ENCODE measurements at regions not wholly inside any gene's neighbourhood (a gene's known extent, or its start where the extent isn't known, plus 50 kb on each side); places are given as distances from the start of the nearest gene placed in this dataset.
"Not testable (repeated sequence)": the region's sequence is repeated elsewhere in the genome, so short reads cannot be mapped to it uniquely, and the experiment has no call there.

DNA sequence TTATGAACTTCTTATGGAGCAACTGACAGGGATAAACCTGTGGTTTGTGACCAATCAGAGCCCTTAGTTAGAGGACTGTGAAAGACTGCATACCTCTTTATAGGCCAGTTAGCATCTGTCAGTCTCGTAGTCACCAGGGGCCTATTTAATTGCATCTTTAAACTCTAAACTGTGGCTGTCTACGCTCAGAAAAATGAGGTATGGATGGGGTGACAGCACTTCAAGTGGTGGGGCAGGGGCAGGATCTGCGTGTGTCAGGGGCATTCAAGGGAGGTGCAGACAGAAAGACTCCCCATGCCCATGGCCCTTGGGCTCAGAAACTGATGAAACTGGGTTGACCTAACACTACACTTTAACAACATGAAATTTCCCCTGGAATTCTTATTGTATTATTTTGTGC is 132.6 kb upstream of the TBCA start:
- Histone ChIP-seq H3K27ac (ENCODE audit: low read depth, low read length) (no peak overlapping the region), H3K4me1 (ENCODE audit: control insufficient read depth, insufficient read depth, low read length) (peaks cover 28% of the 10 kb centered on the region), H3K27me3 (ENCODE audit: control insufficient read depth, insufficient read depth, low read length) (peaks cover 6% of the 10 kb centered on the region), H3K9ac (ENCODE audit: low read depth, low read length) (no peak overlapping the region), H3K9me3 (ENCODE audit: control insufficient read depth, insufficient read depth, low read length) (no peaks in the 10 kb centered on the region), H3K4me3 (ENCODE audit: low read depth, low read length) (no peak overlapping the region), H3K36me3 (ENCODE audit: control insufficient read depth, insufficient read depth, low read length) (no peaks in the 10 kb centered on the region)

DNA sequence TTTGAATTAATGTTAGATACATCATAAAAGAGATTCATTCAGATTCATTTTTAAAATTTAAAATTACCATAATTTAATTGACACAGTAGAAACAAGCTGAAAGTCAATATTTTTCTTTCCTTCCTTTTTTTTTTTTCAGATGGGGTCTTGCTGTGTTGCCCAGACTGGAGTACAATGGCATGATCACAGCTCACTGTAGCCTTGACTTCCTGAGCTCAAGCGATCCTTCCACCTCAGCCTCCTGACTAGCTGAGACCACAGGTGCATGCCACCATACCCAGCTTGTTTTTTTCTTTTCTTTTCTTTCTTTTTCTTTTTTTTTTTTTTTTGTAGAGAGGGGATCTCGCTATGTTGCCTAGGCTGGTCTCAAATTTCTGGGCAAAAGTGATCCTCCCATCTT is 131.6 kb upstream of the TBCA start:
- Histone ChIP-seq H3K9me3 (ENCODE audit: control insufficient read depth, insufficient read depth, low read length) (no peaks in the 10 kb centered on the region), H3K27me3 (ENCODE audit: control insufficient read depth, insufficient read depth, low read length) (peaks cover 4% of the 10 kb centered on the region; the same call in 1 of the 2 replicates), H3K4me1 (ENCODE audit: control insufficient read depth, insufficient read depth, low read length) (peaks cover 27% of the 10 kb centered on the region), H3K9ac (ENCODE audit: low read depth, low read length) (no peak overlapping the region), H3K4me3 (ENCODE audit: low read depth, low read length) (no peak overlapping the region), H3K36me3 (ENCODE audit: control insufficient read depth, insufficient read depth, low read length) (no peaks in the 10 kb centered on the region), H3K27ac (ENCODE audit: low read depth, low read length) (no peak overlapping the region)

DNA sequence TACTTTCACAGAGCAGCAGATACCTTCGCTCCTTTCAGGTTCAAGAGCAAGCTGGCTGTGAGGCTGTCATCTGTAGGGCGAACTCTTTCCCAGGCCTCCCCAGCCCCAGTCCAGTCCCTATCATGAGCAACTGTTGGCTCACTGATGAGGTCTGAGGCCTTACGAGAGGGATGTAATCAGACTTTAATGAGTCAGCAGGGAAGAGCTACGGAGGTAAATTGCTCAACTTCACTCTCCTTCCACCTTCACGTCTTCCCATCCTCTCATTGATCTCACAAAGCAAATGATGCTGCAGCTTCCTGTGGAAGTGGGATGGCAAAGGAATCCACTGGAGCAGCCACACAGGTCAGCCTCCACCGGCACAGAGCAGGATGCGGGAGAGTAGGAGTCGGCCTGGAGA is 130.7 kb upstream of the TBCA start:
- H3K9me3 ChIP-seq (ENCODE audit: control insufficient read depth, insufficient read depth, low read length): no peaks in the 10 kb centered on the region
- peaks cover 21% of the 10 kb centered on the region for H3K4me1 ChIP-seq (ENCODE audit: control insufficient read depth, insufficient read depth, low read length)
- H3K27ac ChIP-seq (ENCODE audit: low read depth, low read length): no peak overlapping the region
- no peak overlapping the region for H3K4me3 ChIP-seq (ENCODE audit: low read depth, low read length)
- no peaks in the 10 kb centered on the region for H3K36me3 ChIP-seq (ENCODE audit: control insufficient read depth, insufficient read depth, low read length)
- H3K27me3 ChIP-seq (ENCODE audit: control insufficient read depth, insufficient read depth, low read length): no peaks in the 10 kb centered on the region
- H3K9ac ChIP-seq (ENCODE audit: low read depth, low read length): no peak overlapping the region

DNA sequence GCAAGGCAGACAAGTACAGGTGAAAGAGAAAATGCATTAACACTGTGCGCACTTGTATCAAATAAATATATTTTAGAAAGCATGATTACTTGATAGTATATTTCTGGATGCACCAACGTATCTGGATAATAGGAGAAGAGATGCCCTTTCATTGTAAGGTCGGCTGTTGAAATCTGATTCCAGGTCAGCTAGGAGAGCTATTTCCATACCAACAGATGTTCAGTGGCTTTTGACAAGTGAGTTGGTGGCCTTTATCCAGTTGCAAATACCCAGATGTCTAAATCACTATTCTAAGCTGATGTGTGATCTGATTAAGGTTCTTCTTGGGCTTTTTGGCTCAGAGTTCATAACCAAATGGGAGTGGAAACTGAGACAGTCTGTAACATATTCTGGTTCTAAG is 128.2 kb upstream of the TBCA start:
- no peak overlapping the region for H3K9ac ChIP-seq (ENCODE audit: low read depth, low read length)
- H3K9me3 ChIP-seq (ENCODE audit: control insufficient read depth, insufficient read depth, low read length): no peaks in the 10 kb centered on the region
- H3K4me1 ChIP-seq (ENCODE audit: control insufficient read depth, insufficient read depth, low read length): peaks cover 11% of the 10 kb centered on the region; the same call in 1 of the 2 replicates
- no peaks in the 10 kb centered on the region for H3K27me3 ChIP-seq (ENCODE audit: control insufficient read depth, insufficient read depth, low read length)
- H3K27ac ChIP-seq (ENCODE audit: low read depth, low read length): no peak overlapping the region
- H3K36me3 ChIP-seq (ENCODE audit: control insufficient read depth, insufficient read depth, low read length): no peaks in the 10 kb centered on the region
- no peak overlapping the region for H3K4me3 ChIP-seq (ENCODE audit: low read depth, low read length)

DNA sequence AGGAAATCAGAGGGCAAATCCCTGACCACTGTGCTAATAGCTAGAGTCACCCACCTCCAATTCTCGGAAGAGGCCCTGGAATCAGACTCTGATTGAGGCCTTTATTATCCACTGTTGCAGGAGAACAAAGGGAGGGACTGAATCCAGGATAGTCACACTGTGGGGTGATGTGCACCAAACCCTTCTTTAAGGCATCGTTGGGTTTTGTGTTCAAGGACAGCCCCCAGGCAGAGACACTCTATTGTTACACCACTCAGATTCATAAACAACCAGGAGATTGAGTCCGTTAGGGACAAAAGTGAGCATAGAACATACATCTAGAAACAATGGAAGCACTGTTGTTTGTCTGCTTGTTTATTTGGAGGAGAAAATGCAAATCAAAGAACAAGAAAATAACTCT is 124.6 kb upstream of the TBCA start:
- no peak overlapping the region for H3K9ac ChIP-seq (ENCODE audit: low read depth, low read length)
- H3K36me3 ChIP-seq (ENCODE audit: control insufficient read depth, insufficient read depth, low read length): no peaks in the 10 kb centered on the region
- H3K27me3 ChIP-seq (ENCODE audit: control insufficient read depth, insufficient read depth, low read length): no peaks in the 10 kb centered on the region
- peaks cover 11% of the 10 kb centered on the region; the same call in 1 of the 2 replicates for H3K4me1 ChIP-seq (ENCODE audit: control insufficient read depth, insufficient read depth, low read length)
- H3K4me3 ChIP-seq (ENCODE audit: low read depth, low read length): no peak overlapping the region
- no peak overlapping the region for H3K27ac ChIP-seq (ENCODE audit: low read depth, low read length)
- H3K9me3 ChIP-seq (ENCODE audit: control insufficient read depth, insufficient read depth, low read length): no peaks in the 10 kb centered on the region

DNA sequence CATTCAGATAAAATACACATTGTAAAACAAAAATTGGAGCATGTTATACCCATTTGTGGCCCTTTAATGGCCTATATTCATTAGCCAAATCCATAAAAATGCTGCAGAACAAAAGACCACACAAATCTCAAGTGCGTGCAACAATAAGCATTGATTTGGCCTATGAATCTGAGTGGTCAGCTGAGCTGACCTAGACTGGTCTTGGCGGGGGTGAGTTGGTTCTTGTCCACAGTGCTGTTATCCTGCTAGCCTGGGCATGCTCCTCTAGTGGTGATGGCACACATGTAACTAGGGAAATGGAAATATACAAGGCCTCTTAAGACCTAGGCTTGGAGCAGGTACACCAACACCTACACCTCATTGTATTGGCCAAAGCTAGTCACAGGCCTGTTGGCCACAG is 122.2 kb upstream of the TBCA start:
- H3K27ac ChIP-seq (ENCODE audit: low read depth, low read length): no peak overlapping the region
- H3K4me3 ChIP-seq (ENCODE audit: low read depth, low read length): no peak overlapping the region
- H3K27me3 ChIP-seq (ENCODE audit: control insufficient read depth, insufficient read depth, low read length): no peaks in the 10 kb centered on the region
- no peak overlapping the region for H3K9ac ChIP-seq (ENCODE audit: low read depth, low read length)
- H3K36me3 ChIP-seq (ENCODE audit: control insufficient read depth, insufficient read depth, low read length): no peaks in the 10 kb centered on the region
- peaks cover 6% of the 10 kb centered on the region; the same call in 1 of the 2 replicates for H3K4me1 ChIP-seq (ENCODE audit: control insufficient read depth, insufficient read depth, low read length)
- no peaks in the 10 kb centered on the region for H3K9me3 ChIP-seq (ENCODE audit: control insufficient read depth, insufficient read depth, low read length)

DNA sequence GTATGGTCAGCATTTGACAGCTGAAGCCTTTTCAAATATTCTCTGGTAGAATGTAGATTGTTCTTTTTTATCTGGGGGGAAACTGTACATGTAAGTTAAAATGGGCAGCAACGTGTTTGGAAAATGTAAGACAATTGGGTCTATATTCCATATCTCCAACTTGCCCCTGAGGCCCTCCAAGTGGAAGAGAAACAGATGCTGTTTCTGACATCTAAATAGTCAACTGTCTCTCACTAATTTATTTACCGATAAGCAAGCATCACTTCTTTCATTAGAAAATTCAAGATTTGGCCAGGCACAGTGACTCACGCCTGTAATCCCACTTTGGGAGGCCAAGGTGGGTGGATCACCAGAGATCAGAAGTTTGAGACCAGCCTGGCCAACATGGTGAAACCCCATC is 120.2 kb upstream of the TBCA start:
- Histone ChIP-seq H3K4me1 (ENCODE audit: control insufficient read depth, insufficient read depth, low read length) (peaks cover 6% of the 10 kb centered on the region; the same call in 1 of the 2 replicates), H3K27ac (ENCODE audit: low read depth, low read length) (no peak overlapping the region), H3K9me3 (ENCODE audit: control insufficient read depth, insufficient read depth, low read length) (no peaks in the 10 kb centered on the region), H3K36me3 (ENCODE audit: control insufficient read depth, insufficient read depth, low read length) (no peaks in the 10 kb centered on the region), H3K27me3 (ENCODE audit: control insufficient read depth, insufficient read depth, low read length) (no peaks in the 10 kb centered on the region), H3K9ac (ENCODE audit: low read depth, low read length) (no peak overlapping the region), H3K4me3 (ENCODE audit: low read depth, low read length) (no peak overlapping the region)

DNA sequence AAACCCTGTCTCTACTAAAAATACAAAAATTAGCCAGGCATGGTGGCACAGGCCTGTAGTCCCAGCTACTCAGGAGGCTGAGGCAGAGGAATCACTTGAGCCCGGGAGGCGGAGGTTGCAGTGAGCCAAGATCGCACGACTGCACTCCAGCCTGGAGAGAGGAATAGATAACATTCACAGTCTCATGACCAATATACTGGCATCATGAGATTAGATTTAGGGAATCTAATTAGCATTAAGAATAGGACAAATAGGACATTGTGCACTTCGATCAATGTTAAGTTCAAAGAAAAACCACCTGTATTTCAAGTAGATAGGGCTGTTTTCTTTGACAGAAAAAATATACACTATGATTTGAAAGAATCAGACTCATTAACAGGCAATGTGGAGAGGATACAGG is 118.0 kb upstream of the TBCA start:
- not testable (repeated sequence) for H3K36me3 ChIP-seq (ENCODE audit: control insufficient read depth, insufficient read depth, low read length); H3K4me3 ChIP-seq (ENCODE audit: low read depth, low read length); H3K27me3 ChIP-seq (ENCODE audit: control insufficient read depth, insufficient read depth, low read length); H3K27ac ChIP-seq (ENCODE audit: low read depth, low read length); H3K9me3 ChIP-seq (ENCODE audit: control insufficient read depth, insufficient read depth, low read length); H3K9ac ChIP-seq (ENCODE audit: low read depth, low read length); H3K4me1 ChIP-seq (ENCODE audit: control insufficient read depth, insufficient read depth, low read length)

DNA sequence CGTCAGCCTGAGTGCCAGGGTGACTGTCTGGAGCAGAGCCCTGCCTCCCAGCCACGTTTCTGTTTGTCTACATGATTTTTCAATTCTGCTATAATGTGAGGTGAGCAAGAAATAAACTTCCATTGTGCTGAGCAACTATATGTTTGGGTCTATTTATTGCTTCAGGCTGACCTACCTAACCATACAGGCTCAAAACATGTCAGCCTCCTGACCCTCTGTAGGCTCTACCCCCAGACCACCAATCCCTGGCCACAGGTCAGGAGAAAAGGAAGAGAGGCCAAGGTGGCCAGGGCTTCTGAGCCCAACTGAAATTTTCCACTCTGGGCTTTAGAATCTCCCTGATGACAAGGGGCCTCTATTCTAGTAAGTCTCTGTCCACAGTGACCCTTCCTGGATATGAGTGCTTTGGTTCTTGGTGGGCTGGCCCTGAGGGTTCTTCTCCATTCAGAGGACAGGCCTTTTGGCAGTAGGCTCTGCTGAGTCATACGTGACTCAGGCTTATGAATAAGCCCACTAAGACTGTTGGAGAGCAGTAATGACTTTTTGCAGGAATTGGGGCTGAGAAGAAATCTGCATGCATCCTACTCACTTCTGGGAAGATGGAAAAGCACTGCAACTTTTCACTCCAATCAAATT is 117.2 kb upstream of the TBCA start:
- H3K27ac ChIP-seq (ENCODE audit: low read depth, low read length): no peak overlapping the region
- no peak overlapping the region for H3K9ac ChIP-seq (ENCODE audit: low read depth, low read length)
- no peaks in the 10 kb centered on the region for H3K27me3 ChIP-seq (ENCODE audit: control insufficient read depth, insufficient read depth, low read length)
- H3K36me3 ChIP-seq (ENCODE audit: control insufficient read depth, insufficient read depth, low read length): no peaks in the 10 kb centered on the region
- no peaks in the 10 kb centered on the region for H3K9me3 ChIP-seq (ENCODE audit: control insufficient read depth, insufficient read depth, low read length)
- H3K4me1 ChIP-seq (ENCODE audit: control insufficient read depth, insufficient read depth, low read length): no peaks in the 10 kb centered on the region
- no peak overlapping the region for H3K4me3 ChIP-seq (ENCODE audit: low read depth, low read length)

DNA sequence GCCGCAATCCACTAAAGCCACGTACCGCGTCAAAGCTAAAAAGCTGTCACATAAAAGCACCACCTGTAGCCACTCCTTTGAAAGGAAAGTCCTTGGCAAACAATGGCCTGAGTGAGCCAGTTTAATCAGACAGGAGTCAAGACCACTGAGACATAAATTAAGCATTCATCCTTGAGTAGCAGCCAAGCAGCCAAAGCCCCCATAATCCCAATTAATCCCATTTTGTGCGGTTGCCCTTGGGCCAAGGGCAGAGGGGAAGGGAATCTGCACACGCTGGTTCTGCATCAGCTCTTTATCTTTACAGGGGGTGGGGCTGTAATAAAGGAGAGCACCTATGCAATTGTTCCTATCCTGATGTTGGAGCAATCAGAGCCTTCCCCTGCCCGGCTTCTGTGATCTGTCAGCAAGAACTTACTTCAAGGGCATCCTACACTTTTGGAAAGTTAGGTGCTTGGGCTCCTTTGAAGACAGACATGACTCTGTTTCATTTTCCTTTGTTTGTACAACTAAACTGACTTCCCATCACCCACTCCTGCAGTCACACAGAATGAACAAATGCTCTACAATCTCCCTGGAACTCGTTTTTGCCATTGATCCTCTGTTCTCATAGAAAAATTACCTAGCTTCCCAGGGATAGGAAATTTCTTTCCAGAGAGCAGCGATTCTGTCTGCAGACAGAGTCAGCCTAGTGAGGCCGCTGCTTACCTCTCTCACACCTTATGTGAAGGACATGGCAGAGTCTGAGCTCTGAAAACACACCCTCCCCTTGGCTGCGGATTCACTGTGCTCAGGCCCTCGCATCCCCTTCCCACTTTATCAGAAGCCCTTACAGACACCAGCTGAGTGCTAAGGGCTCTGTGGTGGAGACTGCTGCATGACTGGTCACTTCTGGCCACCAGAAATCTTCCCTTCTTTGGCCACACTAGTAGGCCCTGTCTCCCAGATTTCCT is 116.2 kb upstream of the TBCA start:
- no peaks in the 10 kb centered on the region for H3K36me3 ChIP-seq (ENCODE audit: control insufficient read depth, insufficient read depth, low read length)
- no peak overlapping the region for H3K4me3 ChIP-seq (ENCODE audit: low read depth, low read length)
- no peaks in the 10 kb centered on the region for H3K9me3 ChIP-seq (ENCODE audit: control insufficient read depth, insufficient read depth, low read length)
- no peak overlapping the region for H3K27ac ChIP-seq (ENCODE audit: low read depth, low read length)
- H3K4me1 ChIP-seq (ENCODE audit: control insufficient read depth, insufficient read depth, low read length): no peaks in the 10 kb centered on the region
- H3K27me3 ChIP-seq (ENCODE audit: control insufficient read depth, insufficient read depth, low read length): no peaks in the 10 kb centered on the region
- H3K9ac ChIP-seq (ENCODE audit: low read depth, low read length): no peak overlapping the region

DNA sequence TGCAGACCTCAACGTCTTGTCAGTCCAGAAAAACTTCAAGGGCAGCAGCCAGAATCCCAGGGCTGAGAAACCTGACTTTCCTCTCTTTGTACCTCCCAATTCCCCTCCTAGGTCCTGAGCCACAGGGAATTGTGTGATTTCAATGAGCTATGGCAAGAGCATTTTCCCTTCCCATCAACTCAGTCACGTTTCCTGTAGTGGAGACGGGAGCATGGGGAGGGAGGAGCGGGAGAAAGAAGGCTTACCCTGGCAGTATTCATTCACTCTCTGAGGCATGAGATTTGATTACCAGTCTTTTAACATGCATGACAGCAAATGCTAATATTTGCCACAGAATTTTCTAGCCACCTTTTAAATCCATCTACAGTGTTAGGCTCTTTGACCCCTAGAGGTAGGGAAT is 109.4 kb upstream of the TBCA start:
- no peaks in the 10 kb centered on the region for H3K9me3 ChIP-seq (ENCODE audit: control insufficient read depth, insufficient read depth, low read length)
- H3K4me1 ChIP-seq (ENCODE audit: control insufficient read depth, insufficient read depth, low read length): peaks cover 6% of the 10 kb centered on the region; the same call in 1 of the 2 replicates
- H3K9ac ChIP-seq (ENCODE audit: low read depth, low read length): no peak overlapping the region
- no peak overlapping the region for H3K4me3 ChIP-seq (ENCODE audit: low read depth, low read length)
- no peak overlapping the region for H3K27ac ChIP-seq (ENCODE audit: low read depth, low read length)
- H3K36me3 ChIP-seq (ENCODE audit: control insufficient read depth, insufficient read depth, low read length): no peaks in the 10 kb centered on the region
- H3K27me3 ChIP-seq (ENCODE audit: control insufficient read depth, insufficient read depth, low read length): peaks cover 12% of the 10 kb centered on the region; the same call in 1 of the 2 replicates
